Gastrocnemius medialis (tissue), 4 donors: ENCODE measurements at regions not wholly inside any gene's neighbourhood (a gene's known extent, or its start where the extent isn't known, plus 50 kb on each side); places are given as distances from the start of the nearest gene placed in this dataset.

ENCODE experiments used
- POLR2A ChIP-seq, 2 donors: fragments of 450-650 bp; IDR thresholded peaks; one replicate each; pipeline ENCODE4 v1.6.1; 2017; ENCODE audit warnings: antibody characterized with exemption in 2 of 2, mild to moderate bottlenecking in 2 of 2, moderate library complexity in 2 of 2
- TF ChIP-seq, protein P1 (sequence below), 5 experiments: fragments of 450-650 bp in 3 of 5; fragments of 200-600 bp in 2 of 5; sonication (generic) in 2 of 5; IDR thresholded peaks in 4 of 5; conservative IDR thresholded peaks in 1 of 5; 1 replicate in 4 of 5; 2 replicates in 1 of 5; pipeline ENCODE4 v1.5.1; 2016 to 2019; ENCODE audit warnings: antibody characterized with exemption in 5 of 5, mild to moderate bottlenecking in 3 of 5, moderate library complexity in 3 of 5

DNA sequence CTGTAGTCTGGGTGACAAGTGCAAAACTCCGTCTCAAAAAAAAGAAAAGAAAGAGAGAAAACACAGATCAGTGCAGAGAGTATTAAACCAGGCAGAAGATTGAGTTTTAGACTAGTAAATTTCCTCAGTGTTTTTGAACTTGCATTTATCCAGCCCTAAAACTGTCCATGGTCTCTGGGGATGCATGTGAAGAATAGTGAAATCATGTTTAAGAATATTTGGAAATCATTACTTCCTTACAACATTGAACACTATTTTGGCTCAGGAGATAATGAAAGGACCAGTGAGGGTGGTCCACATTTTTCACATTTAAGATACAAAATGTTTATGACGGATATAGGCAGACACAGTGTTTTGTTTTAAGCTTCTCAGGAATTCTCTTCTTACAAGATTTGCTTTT is 195.8 kb upstream of the RASGEF1B start:
- TF ChIP-seq POLR2A (IDR thresholded peaks at IDR 0.05): no peak
- TF ChIP-seq, protein P1, sequence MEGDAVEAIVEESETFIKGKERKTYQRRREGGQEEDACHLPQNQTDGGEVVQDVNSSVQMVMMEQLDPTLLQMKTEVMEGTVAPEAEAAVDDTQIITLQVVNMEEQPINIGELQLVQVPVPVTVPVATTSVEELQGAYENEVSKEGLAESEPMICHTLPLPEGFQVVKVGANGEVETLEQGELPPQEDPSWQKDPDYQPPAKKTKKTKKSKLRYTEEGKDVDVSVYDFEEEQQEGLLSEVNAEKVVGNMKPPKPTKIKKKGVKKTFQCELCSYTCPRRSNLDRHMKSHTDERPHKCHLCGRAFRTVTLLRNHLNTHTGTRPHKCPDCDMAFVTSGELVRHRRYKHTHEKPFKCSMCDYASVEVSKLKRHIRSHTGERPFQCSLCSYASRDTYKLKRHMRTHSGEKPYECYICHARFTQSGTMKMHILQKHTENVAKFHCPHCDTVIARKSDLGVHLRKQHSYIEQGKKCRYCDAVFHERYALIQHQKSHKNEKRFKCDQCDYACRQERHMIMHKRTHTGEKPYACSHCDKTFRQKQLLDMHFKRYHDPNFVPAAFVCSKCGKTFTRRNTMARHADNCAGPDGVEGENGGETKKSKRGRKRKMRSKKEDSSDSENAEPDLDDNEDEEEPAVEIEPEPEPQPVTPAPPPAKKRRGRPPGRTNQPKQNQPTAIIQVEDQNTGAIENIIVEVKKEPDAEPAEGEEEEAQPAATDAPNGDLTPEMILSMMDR (IDR thresholded peaks at IDR 0.05 in 4 of 5, conservative IDR thresholded peaks at IDR 0.05 in 1 of 5): no peak
